CD14-positive monocyte (primary cell): ENCODE measurements at regions not wholly inside any gene's neighbourhood (a gene's known extent, or its start where the extent isn't known, plus 50 kb on each side); places are given as distances from the start of the nearest gene placed in this dataset.

ENCODE experiments used
- DNase-seq, 3 donors: peaks; one replicate each; pipeline ENCODE4 v3.0.0-alpha.2; 2011 to 2022
- H2AFZ ChIP-seq: 2 replicates; pipeline ENCODE4 v1.6.0; 2012; ENCODE audit warnings: mild to moderate bottlenecking, low read depth, low read length, inconsistent platforms; ENCODE audit not compliant: insufficient read depth, poor library complexity, severe bottlenecking
- H3K27ac ChIP-seq, 2 donors: 1 replicate in 1 of 2; 2 replicates in 1 of 2; pipeline ENCODE4 v1.5.1; 2012 to 2013; ENCODE audit warnings: low read length in 2 of 2, control low read depth in 1 of 2, inconsistent platforms in 1 of 2, low read depth in 1 of 2, mild to moderate bottlenecking in 1 of 2
- H3K27me3 ChIP-seq, 2 donors: one replicate each; pipeline versions ENCODE4 v1.6.0 to v1.6.1; 2011 to 2013; ENCODE audit warnings: low read length in 2 of 2; ENCODE audit not compliant: control insufficient read depth in 2 of 2, insufficient read depth in 2 of 2
- H3K36me3 ChIP-seq, 2 donors: replicated peaks in 1 of 2; 1 replicate in 1 of 2; 2 replicates in 1 of 2; pipeline versions ENCODE4 v1.5.1 to v1.6.1; 2012 to 2013; ENCODE audit warnings: low read length in 2 of 2, control low read depth in 1 of 2, inconsistent platforms in 1 of 2, mild to moderate bottlenecking in 1 of 2; ENCODE audit not compliant: insufficient read depth in 2 of 2, control insufficient read depth in 1 of 2
- H3K4me1 ChIP-seq, 2 donors: 1 replicate in 1 of 2; 2 replicates in 1 of 2; pipeline versions ENCODE4 v1.5.1 to v1.6.1; 2012 to 2013; ENCODE audit warnings: low read length in 2 of 2, control low read depth in 1 of 2, inconsistent platforms in 1 of 2, mild to moderate bottlenecking in 1 of 2, moderate library complexity in 1 of 2; ENCODE audit not compliant: insufficient read depth in 2 of 2, control insufficient read depth in 1 of 2
- H3K4me2 ChIP-seq: replicated peaks from 2 replicates; pipeline ENCODE3; 2012; ENCODE audit warnings: low read length, moderate library complexity, mild to moderate bottlenecking; ENCODE audit not compliant: poor library complexity, severe bottlenecking; ENCODE audit errors: extremely low read depth
- H3K4me3 ChIP-seq, 3 experiments: fragments of 200-600 bp in 1 of 3; sonication (generic) in 1 of 3; replicated peaks in 1 of 3; 1 replicate in 2 of 3; 2 replicates in 1 of 3; pipeline ENCODE4 v1.5.1; 2011 to 2013; ENCODE audit warnings: low read length in 3 of 3, mild to moderate bottlenecking in 3 of 3, control low read depth in 2 of 3, low read depth in 2 of 3, inconsistent platforms in 1 of 3, moderate library complexity in 1 of 3
- H3K79me2 ChIP-seq: 2 replicates; pipeline ENCODE4 v1.6.0; 2012; ENCODE audit warnings: mild to moderate bottlenecking, control low read depth, inconsistent platforms, low read length, moderate library complexity; ENCODE audit not compliant: insufficient read depth
- H3K9ac ChIP-seq: 2 replicates; pipeline ENCODE4 v1.6.0; 2017; ENCODE audit warnings: low read length, mild to moderate bottlenecking; ENCODE audit not compliant: insufficient read depth, poor library complexity, severe bottlenecking
- H3K9me3 ChIP-seq, 2 donors: replicated peaks in 1 of 2; 1 replicate in 1 of 2; 2 replicates in 1 of 2; pipeline versions ENCODE4 v1.5.1 to v1.6.1; 2012 to 2013; ENCODE audit warnings: low read length in 2 of 2, control low read depth in 1 of 2; ENCODE audit not compliant: control insufficient read depth in 1 of 2, insufficient read depth in 1 of 2
- H4K20me1 ChIP-seq: 2 replicates; pipeline ENCODE4 v1.6.0; 2012; ENCODE audit warnings: mild to moderate bottlenecking, low read length, control low read depth, moderate library complexity; ENCODE audit not compliant: insufficient read depth
- H3K27ac Mint-ChIP-seq, 7 donors: one replicate each; pipeline ENCODE4 v1.8.0; 2020; ENCODE audit warnings: mild to moderate bottlenecking in 7 of 7, mixed read lengths in 7 of 7, moderate library complexity in 6 of 7, inconsistent platforms in 2 of 7
- H3K27me3 Mint-ChIP-seq, 3 donors: one replicate each; pipeline ENCODE4 v1.8.0; 2021 to 2022; ENCODE audit warnings: low read depth in 3 of 3, mild to moderate bottlenecking in 3 of 3, mixed read lengths in 3 of 3, moderate library complexity in 3 of 3, inconsistent platforms in 1 of 3
- H3K36me3 Mint-ChIP-seq, 2 donors: one replicate each; pipeline ENCODE4 v1.8.0; 2020; ENCODE audit warnings: mixed read lengths in 2 of 2, inconsistent platforms in 1 of 2, mild to moderate bottlenecking in 1 of 2
- H3K4me1 Mint-ChIP-seq: one replicate; pipeline ENCODE4 v1.8.0; 2020; ENCODE audit warnings: mild to moderate bottlenecking, mixed read lengths
- H3K4me3 Mint-ChIP-seq, 2 donors: one replicate each; pipeline ENCODE4 v1.8.0; 2020; ENCODE audit warnings: mild to moderate bottlenecking in 2 of 2, mixed read lengths in 2 of 2, moderate library complexity in 1 of 2
- H3K9me3 Mint-ChIP-seq, 7 donors: one replicate each; pipeline ENCODE4 v1.8.0; 2020 to 2022; ENCODE audit warnings: mixed read lengths in 7 of 7, mild to moderate bottlenecking in 6 of 7, moderate library complexity in 6 of 7, inconsistent platforms in 2 of 7
- CTCF ChIP-seq: fragments of 200-600 bp; IDR thresholded peaks from one replicate; pipeline ENCODE4 v1.8.0; 2022; ENCODE audit warnings: antibody characterized with exemption, mild to moderate bottlenecking
- WGBS: methylation state at CpG from one replicate; pipeline ENCODE4 v1.1.5; 2013; ENCODE audit warnings: missing lambda C conversion rate; ENCODE audit not compliant: insufficient coverage; 5-methylcytosine and 5-hydroxymethylcytosine counted together
- intact Hi-C, 2 donors: fragments of 100-400 bp; cut with micrococcal nuclease; formaldehyde crosslinking; loops; one replicate each; pipeline versions ENCODE4 v1.15.0 to v1.15.1; 2023

- H4K20me1 ChIP-seq, result no peaks in the 10 kb centered on the region
- intact Hi-C loops, result no loop called here
- H3K36me3 ChIP-seq, result no peaks in the 10 kb centered on the region
- H3K4me2 ChIP-seq, result no peak overlapping the region
- H3K9me3 Mint-ChIP-seq, result peaks cover 0 to 5% (median 0%) of the 10 kb centered on the region in 7 donors
- H3K27ac Mint-ChIP-seq, result peak overlapping the region in 1 of 7 donors; percentile 71
- H3K4me1 Mint-ChIP-seq, result peaks cover 54% of the 10 kb centered on the region
- H3K27ac ChIP-seq, result no peak overlapping the region
- H3K27me3 Mint-ChIP-seq, result peaks cover 0 to 3% (median 3%) of the 10 kb centered on the region in 3 donors
- H3K4me1 ChIP-seq, result peaks cover 38 to 58% of the 10 kb centered on the region in 2 donors
- no peak for DNase-seq
- no peak overlapping the region for H3K9ac ChIP-seq
- no peak overlapping the region for H3K4me3 Mint-ChIP-seq
- no peaks in the 10 kb centered on the region for H3K27me3 ChIP-seq
- 98% methylated on average over 8 of the region's 16 CpGs for WGBS
- no peaks in the 10 kb centered on the region for H3K36me3 Mint-ChIP-seq
- H3K9me3 ChIP-seq, result no peaks in the 10 kb centered on the region
- no peak overlapping the region for H2AFZ ChIP-seq
- H3K4me3 ChIP-seq, result no peak overlapping the region
- TF ChIP-seq CTCF, result no peak
- peaks cover 19% of the 10 kb centered on the region for H3K79me2 ChIP-seq
Observed at GRCh38 chr9:129318121-129319075, 140.3 kb upstream of the IER5L start.

GRCh38 chr9:129317179-129318011, 139.3 kb upstream of the IER5L start:
- H3K9me3 Mint-ChIP-seq, result peaks cover 0 to 5% (median 0%) of the 10 kb centered on the region in 7 donors
- no peak overlapping the region for H3K27ac ChIP-seq
- no peak overlapping the region for H2AFZ ChIP-seq
- peak; percentile 34 to 50 (median 40) for DNase-seq
- no peak for TF ChIP-seq CTCF
- H3K27me3 ChIP-seq, result no peaks in the 10 kb centered on the region
- H3K9ac ChIP-seq, result no peak overlapping the region
- peaks cover 46% of the 10 kb centered on the region for H3K4me1 Mint-ChIP-seq
- peaks cover 34 to 53% of the 10 kb centered on the region in 2 donors for H3K4me1 ChIP-seq
- no peak overlapping the region for H3K4me2 ChIP-seq
- H3K27me3 Mint-ChIP-seq, result peaks cover 0 to 3% (median 3%) of the 10 kb centered on the region in 3 donors
- H3K36me3 Mint-ChIP-seq, result no peaks in the 10 kb centered on the region
- intact Hi-C loops, result no loop called here
- H3K27ac Mint-ChIP-seq, result peak overlapping the region in 2 of 7 donors; percentile 11 to 72
- peaks cover 17% of the 10 kb centered on the region for H3K79me2 ChIP-seq
- WGBS, result 76% methylated on average over 9 of the region's 13 CpGs
- H3K9me3 ChIP-seq, result no peaks in the 10 kb centered on the region
- no peak overlapping the region for H3K4me3 ChIP-seq
- H3K36me3 ChIP-seq, result no peaks in the 10 kb centered on the region
- no peak overlapping the region for H3K4me3 Mint-ChIP-seq
- H4K20me1 ChIP-seq, result no peaks in the 10 kb centered on the region
